ENCODE measurements at regions not wholly inside any gene's neighbourhood (a gene's known extent, or its start where the extent isn't known, plus 50 kb on each side); places are given as distances from the start of the nearest gene placed in this dataset.

- no peaks in the 10 kb centered on the region for H3K27me3 ChIP-seq (ENCODE audit: control insufficient read depth in 2 of 2, insufficient read depth in 2 of 2, low read length in 2 of 2)
- H3K9me1 ChIP-seq (replicated peaks; ENCODE audit: control insufficient read depth, extremely low read depth, insufficient read depth, low read length) = no peaks in the 10 kb centered on the region
- CTCF ChIA-PET = no interaction called here
- H3K79me2 ChIP-seq (ENCODE audit: control insufficient read depth, insufficient read depth, low read length) = no peaks in the 10 kb centered on the region
- H3K9me3 ChIP-seq (replicated peaks; ENCODE audit: control insufficient read depth, insufficient read depth, low read length) = no peaks in the 10 kb centered on the region
- no peak for FAIRE-seq
- DNase-seq (ENCODE audit: low read depth, low spot score) = no peak
- H3K9ac ChIP-seq (replicated peaks; ENCODE audit: extremely low read depth, insufficient read depth, low read length) = no peak overlapping the region
- H2AFZ ChIP-seq (ENCODE audit: low read depth, low read length) = no peak overlapping the region
- H3K27ac ChIP-seq (ENCODE audit: insufficient read depth, low read depth, low read length) = no peak overlapping the region
- no peak overlapping the region for H3K4me3 ChIP-seq (replicated peaks in 1 of 3; ENCODE audit: insufficient read depth in 1 of 3, low read depth in 1 of 3, low read length in 3 of 3)
- H3K36me3 ChIP-seq (ENCODE audit: control insufficient read depth in 2 of 2, extremely low read depth in 1 of 2, insufficient read depth in 2 of 2, low read length in 2 of 2) = no peaks in the 10 kb centered on the region
- no peaks in the 10 kb centered on the region for H4K20me1 ChIP-seq (replicated peaks; ENCODE audit: control insufficient read depth, extremely low read depth, insufficient read depth, low read length)
- POLR2A ChIA-PET = no interaction called here
- BruUV-seq (replicated peaks) = no TSS peak
- TF ChIP-seq MAX (IDR thresholded peaks at IDR 0.05; ENCODE audit: insufficient read depth, insufficient read length) (no peak), EZH2 (IDR thresholded peaks at IDR 0.05; ENCODE audit: borderline replicate concordance, low read depth, low read length, severe bottlenecking) (no peak), FOS (IDR thresholded peaks at IDR 0.05; ENCODE audit: borderline replicate concordance, insufficient read depth, low read length) (no peak), GATA2 (IDR thresholded peaks at IDR 0.05; ENCODE audit: insufficient read depth, insufficient read length, low read depth, low read length) (no peak), CTCF (IDR thresholded peaks at IDR 0.05; ENCODE audit: extremely low read depth in 1 of 2, insufficient read depth in 1 of 2, low read depth in 1 of 2, low read length in 2 of 2) (no peak), MYC (IDR thresholded peaks at IDR 0.05; ENCODE audit: low read depth, low read length) (no peak), POLR2A (IDR thresholded peaks at IDR 0.05; ENCODE audit: low read depth, low read length) (no peak), POLR2AphosphoS5 (IDR thresholded peaks at IDR 0.05; ENCODE audit: insufficient read depth, low read depth, low read length) (no peak), JUN (IDR thresholded peaks at IDR 0.05; ENCODE audit: borderline replicate concordance, insufficient read depth, insufficient read length, low read depth) (no peak)
- H3K4me1 ChIP-seq (ENCODE audit: control insufficient read depth, extremely low read depth, insufficient read depth, low read length) = no peaks in the 10 kb centered on the region
- intact Hi-C loops (cut with micrococcal nuclease) = no loop called here
- dilution Hi-C loops (cut with MboI; ENCODE audit: extremely low pct_ligation_motif_present, low sequenced_read_pairs) = no loop called here
- no peak overlapping the region for H3K4me2 ChIP-seq (ENCODE audit: insufficient read depth, low read length)
Measured at GRCh38 chr4:108486046-108486445, 134.3 kb upstream of the RPL34 start.

Data from endothelial cell of umbilical vein (primary cell).